ENCODE measurements at regions not wholly inside any gene's neighbourhood (a gene's known extent, or its start where the extent isn't known, plus 50 kb on each side); places are given as distances from the start of the nearest gene placed in this dataset.

GRCh38 chr17:71170070-71170469 lies 950.8 kb upstream of the SOX9 start:
- H3K4me1 Mint-ChIP-seq, result no peaks in the 10 kb centered on the region; the same call in 2 of the 3 replicates
- no peaks in the 10 kb centered on the region for H3F3A ChIP-seq (replicated peaks; ENCODE audit: low read depth)
- H3K4me2 ChIP-seq, result no peak overlapping the region
- H3K27ac ChIP-seq (ENCODE audit: low read depth), result no peak overlapping the region
- no peak overlapping the region for H2AFZ ChIP-seq
- no peak overlapping the region for H3K4me3 ChIP-seq
- no peak for DNase-seq (ENCODE audit: low spot score)
- 0 out of 2 replicates have a peak, but pooled peaks cover 4% of the 10 kb centered on the region for H3K9me2 ChIP-seq (ENCODE audit: insufficient read depth)
- H3K27me3 Mint-ChIP-seq (ENCODE audit: insufficient read depth, low read depth, poor library complexity), result no peaks in the 10 kb centered on the region
- H3K9me3 Mint-ChIP-seq, result no peaks in the 10 kb centered on the region; the same call in 2 of the 3 replicates
- ATAC-seq, result no peak
- H3K4me1 ChIP-seq (ENCODE audit: insufficient read depth), result no peaks in the 10 kb centered on the region
- no peak overlapping the region for H3K4me3 Mint-ChIP-seq
- H3K36me3 Mint-ChIP-seq (ENCODE audit: low read depth), result no peaks in the 10 kb centered on the region
- no peak overlapping the region for H3K27ac Mint-ChIP-seq
- TF ChIP-seq EZH2 (IDR thresholded peaks at IDR 0.05; ENCODE audit: low read depth, unreplicated experiment) (no peak), CTCF (conservative IDR thresholded peaks at IDR 0.05; ENCODE audit: low read depth in 2 of 2) (no peak), STAT1 (IDR thresholded peaks at IDR 0.05; ENCODE audit: unreplicated experiment) (no peak), JUNB (IDR thresholded peaks at IDR 0.05; ENCODE audit: unreplicated experiment) (no peak), ZNF462 (CRISPR knock-in tag; IDR thresholded peaks at IDR 0.05) (no peak), NANOG (IDR thresholded peaks at IDR 0.05; ENCODE audit: borderline replicate concordance) (no peak), ETS1 (IDR thresholded peaks at IDR 0.05) (no peak), CREB1 (CRISPR knock-in tag; IDR thresholded peaks at IDR 0.05; ENCODE audit: low read depth) (no peak), ZNF114 (CRISPR knock-in tag; IDR thresholded peaks at IDR 0.05) (no peak), EZH2phosphoT487 (IDR thresholded peaks at IDR 0.05; ENCODE audit: unreplicated experiment) (no peak), POLR2AphosphoS5 (IDR thresholded peaks at IDR 0.05; ENCODE audit: low read depth) (no peak), ZNF331 (CRISPR knock-in tag; IDR thresholded peaks at IDR 0.05; ENCODE audit: low read depth) (no peak)
- TF ChIP-seq, protein P1, sequence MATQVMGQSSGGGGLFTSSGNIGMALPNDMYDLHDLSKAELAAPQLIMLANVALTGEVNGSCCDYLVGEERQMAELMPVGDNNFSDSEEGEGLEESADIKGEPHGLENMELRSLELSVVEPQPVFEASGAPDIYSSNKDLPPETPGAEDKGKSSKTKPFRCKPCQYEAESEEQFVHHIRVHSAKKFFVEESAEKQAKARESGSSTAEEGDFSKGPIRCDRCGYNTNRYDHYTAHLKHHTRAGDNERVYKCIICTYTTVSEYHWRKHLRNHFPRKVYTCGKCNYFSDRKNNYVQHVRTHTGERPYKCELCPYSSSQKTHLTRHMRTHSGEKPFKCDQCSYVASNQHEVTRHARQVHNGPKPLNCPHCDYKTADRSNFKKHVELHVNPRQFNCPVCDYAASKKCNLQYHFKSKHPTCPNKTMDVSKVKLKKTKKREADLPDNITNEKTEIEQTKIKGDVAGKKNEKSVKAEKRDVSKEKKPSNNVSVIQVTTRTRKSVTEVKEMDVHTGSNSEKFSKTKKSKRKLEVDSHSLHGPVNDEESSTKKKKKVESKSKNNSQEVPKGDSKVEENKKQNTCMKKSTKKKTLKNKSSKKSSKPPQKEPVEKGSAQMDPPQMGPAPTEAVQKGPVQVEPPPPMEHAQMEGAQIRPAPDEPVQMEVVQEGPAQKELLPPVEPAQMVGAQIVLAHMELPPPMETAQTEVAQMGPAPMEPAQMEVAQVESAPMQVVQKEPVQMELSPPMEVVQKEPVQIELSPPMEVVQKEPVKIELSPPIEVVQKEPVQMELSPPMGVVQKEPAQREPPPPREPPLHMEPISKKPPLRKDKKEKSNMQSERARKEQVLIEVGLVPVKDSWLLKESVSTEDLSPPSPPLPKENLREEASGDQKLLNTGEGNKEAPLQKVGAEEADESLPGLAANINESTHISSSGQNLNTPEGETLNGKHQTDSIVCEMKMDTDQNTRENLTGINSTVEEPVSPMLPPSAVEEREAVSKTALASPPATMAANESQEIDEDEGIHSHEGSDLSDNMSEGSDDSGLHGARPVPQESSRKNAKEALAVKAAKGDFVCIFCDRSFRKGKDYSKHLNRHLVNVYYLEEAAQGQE (IDR thresholded peaks at IDR 0.05; ENCODE audit: unreplicated experiment), result no peak
- no peaks in the 10 kb centered on the region for H4K20me1 ChIP-seq (replicated peaks; ENCODE audit: insufficient read depth)
- H3K79me2 ChIP-seq (replicated peaks; ENCODE audit: insufficient read depth), result no peaks in the 10 kb centered on the region
- no peaks in the 10 kb centered on the region for H3K27me3 ChIP-seq (ENCODE audit: insufficient read depth)
- no peaks in the 10 kb centered on the region for H3K36me3 ChIP-seq (ENCODE audit: insufficient read depth)

Measured in GM23338 (cell line).